GM12878 (cell line): ENCODE measurements at regions not wholly inside any gene's neighbourhood (a gene's known extent, or its start where the extent isn't known, plus 50 kb on each side); places are given as distances from the start of the nearest gene placed in this dataset.

Experiments
- ATAC-seq: fragments of 200-7000 bp; cut with Tn5 transposase; 3 replicates; pipeline ENCODE4 v1.9.1; 2020; ENCODE audit warnings: mild to moderate bottlenecking, moderate library complexity
- BruUV-seq: library from RNA; stranded (reverse); fragments of 400-500 nt; replicated peaks from 2 replicates; lab custom pipeline; 2021; lab: Mats Ljungman, UMichigan
- CTCF ChIA-PET: fragments of 300-600 bp; sonication (Branson Sonifier 250); formaldehyde crosslinking; extraction: SDS; loops from one replicate; lab custom pipeline; 2021; ENCODE audit warnings: inconsistent platforms; lab: Yijun Ruan, JAX
- POLR2A ChIA-PET: fragments of 350-600 bp; formaldehyde crosslinking; extraction: SDS; loops from one replicate; lab custom pipeline; 2021; ENCODE audit warnings: inconsistent platforms; lab: Charles Lee
- RAD21 ChIA-PET: fragments of 300-600 bp; sonication (Branson Sonifier 250); formaldehyde crosslinking; loops from one replicate; lab custom pipeline; 2023; ENCODE audit warnings: antibody characterized with exemption; ENCODE audit not compliant: unreplicated experiment; lab: Charles Lee
- SMC1A ChIA-PET: fragments of 300-600 bp; sonication (Branson Sonifier 250); formaldehyde crosslinking; loops from one replicate; lab custom pipeline; 2023; ENCODE audit not compliant: unreplicated experiment, uncharacterized antibody; lab: Charles Lee
- DNase-seq: peaks from one replicate; pipeline ENCODE4 v3.0.0-alpha.2; 2011; ENCODE audit warnings: low read depth, low spot score
- FAIRE-seq: peaks from 3 replicates; lab custom pipeline; 2011; peaks lifted over from hg19 to GRCh38; lab: Jason Lieb, UNC
- H2AFZ ChIP-seq: 2 replicates; pipeline ENCODE4 v1.6.0; 2011; ENCODE audit warnings: low read depth, low read length, control low read depth; ENCODE audit not compliant: control insufficient read depth
- H3K27ac ChIP-seq: 2 replicates; pipeline ENCODE4 v1.5.1; 2011; ENCODE audit warnings: control low read depth; ENCODE audit not compliant: control insufficient read depth, insufficient read depth
- H3K27me3 ChIP-seq, 2 experiments: replicated peaks in 1 of 2; 2 replicates each; pipeline versions ENCODE4 v1.6.0 to v1.6.1; 2011; ENCODE audit warnings: low read length in 1 of 2; ENCODE audit not compliant: control insufficient read depth in 2 of 2, insufficient read depth in 2 of 2
- H3K36me3 ChIP-seq, 2 experiments: 2 replicates each; pipeline ENCODE4 v1.5.1; 2011; ENCODE audit warnings: low read length in 1 of 2; ENCODE audit not compliant: control insufficient read depth in 2 of 2, insufficient read depth in 2 of 2
- H3K4me1 ChIP-seq: 2 replicates; pipeline ENCODE4 v1.6.1; 2011; ENCODE audit warnings: mild to moderate bottlenecking, low read length, moderate library complexity, mixed read lengths; ENCODE audit not compliant: control insufficient read depth, insufficient read depth
- H3K4me2 ChIP-seq: 2 replicates; pipeline ENCODE4 v1.6.0; 2011; ENCODE audit warnings: control low read depth; ENCODE audit not compliant: control insufficient read depth, insufficient read depth
- H3K4me3 ChIP-seq: fragments of 200-600 bp; sonication (generic); 2 replicates; pipeline ENCODE4 v1.5.1; 2016
- H3K79me2 ChIP-seq: 2 replicates; pipeline ENCODE4 v1.6.0; 2011; ENCODE audit warnings: low read length; ENCODE audit not compliant: control insufficient read depth, insufficient read depth
- H3K9ac ChIP-seq: 2 replicates; pipeline ENCODE4 v1.8.0; 2011; ENCODE audit warnings: low read length, control low read depth, mixed read lengths; ENCODE audit not compliant: control insufficient read depth, insufficient read depth
- H3K9me3 ChIP-seq: replicated peaks from 3 replicates; pipeline ENCODE4 v1.5.1; 2011; ENCODE audit warnings: mild to moderate bottlenecking, low read length; ENCODE audit not compliant: control insufficient read depth, insufficient read depth
- H4K20me1 ChIP-seq: 2 replicates; pipeline ENCODE4 v1.6.0; 2011; ENCODE audit not compliant: control insufficient read depth, insufficient read depth
- EGR1 ChIP-seq, 2 experiments: IDR thresholded peaks; 1 replicate in 1 of 2; 2 replicates in 1 of 2; pipeline ENCODE4 v1.6.1; 2011 to 2012; ENCODE audit warnings: low read depth in 2 of 2, low read length in 2 of 2, borderline replicate concordance in 1 of 2, mild to moderate bottlenecking in 1 of 2, moderate library complexity in 1 of 2
- EP300 ChIP-seq, 2 experiments: fragments of 150-350 bp in 1 of 2; IDR thresholded peaks; 2 replicates each; pipeline ENCODE4 v1.6.1; 2011 to 2012; ENCODE audit warnings: low read depth in 2 of 2, low read length in 2 of 2, borderline replicate concordance in 1 of 2, improper control_type of control experiment in 1 of 2, inconsistent platforms in 1 of 2; ENCODE audit not compliant: control insufficient read depth in 1 of 2
- EZH2 ChIP-seq: IDR thresholded peaks from 2 replicates; pipeline ENCODE4 v1.6.1; 2012; ENCODE audit warnings: low read depth, mild to moderate bottlenecking, control low read depth, inconsistent platforms, low read length, borderline replicate concordance; ENCODE audit not compliant: control insufficient read depth
- FOXK2 ChIP-seq: fragments of 450-650 bp; IDR thresholded peaks from 2 replicates; pipeline ENCODE4 v1.6.1; 2017; ENCODE audit warnings: mild to moderate bottlenecking, moderate library complexity
- FOXM1 ChIP-seq: IDR thresholded peaks from 2 replicates; pipeline ENCODE4 v1.6.1; 2012; ENCODE audit warnings: low read depth, mild to moderate bottlenecking, inconsistent platforms, low read length, moderate library complexity
- HDAC6 ChIP-seq: fragments of 200-600 bp; sonication (generic); IDR thresholded peaks from one replicate; pipeline ENCODE4 v1.8.0; 2017; ENCODE audit warnings: antibody characterized with exemption; ENCODE audit not compliant: unreplicated experiment
- MTA2 ChIP-seq: fragments of 450-650 bp; IDR thresholded peaks from 2 replicates; pipeline ENCODE4 v1.6.1; 2016; ENCODE audit warnings: low read depth, mild to moderate bottlenecking, moderate library complexity
- NR2C2 ChIP-seq: IDR thresholded peaks from 2 replicates; pipeline ENCODE4 v1.6.1; 2011; ENCODE audit warnings: borderline replicate concordance, low read depth; ENCODE audit not compliant: control insufficient read depth, insufficient read length
- POLR2A ChIP-seq: IDR thresholded peaks from 2 replicates; pipeline ENCODE4 v1.6.1; 2011; ENCODE audit warnings: low read depth, mild to moderate bottlenecking, low read length
- SRF ChIP-seq, 2 experiments: IDR thresholded peaks; 2 replicates each; pipeline ENCODE4 v1.6.1; 2011; ENCODE audit warnings: low read depth in 2 of 2, low read length in 2 of 2, mild to moderate bottlenecking in 1 of 2, moderate library complexity in 1 of 2
- STAT1 ChIP-seq: fragments of 450-650 bp; conservative IDR thresholded peaks from 2 replicates; pipeline ENCODE4 v1.6.1; 2014; ENCODE audit warnings: antibody characterized with exemption, mild to moderate bottlenecking
- TBL1XR1 ChIP-seq: IDR thresholded peaks from 2 replicates; pipeline ENCODE4 v1.6.1; 2012; ENCODE audit warnings: low read depth, low read length, improper control_type of control experiment
- TCF3 ChIP-seq: IDR thresholded peaks from 2 replicates; pipeline ENCODE4 v1.6.1; 2012; ENCODE audit warnings: low read depth, mild to moderate bottlenecking, low read length, borderline replicate concordance; ENCODE audit not compliant: insufficient read depth
- WGBS: methylation state at CpG from one replicate; pipeline ENCODE4 v1.1.6; 2016; ENCODE audit warnings: low lambda C conversion rate; ENCODE audit not compliant: insufficient replicate concordance, insufficient coverage; ENCODE audit errors: missing lambda C conversion rate; 5-methylcytosine and 5-hydroxymethylcytosine counted together
- in situ Hi-C: fragments of 300-500 bp; cut with MboI; formaldehyde crosslinking; loops from 9 replicates; pipeline ENCODE4 v1.14.3; 2018; ENCODE audit warnings: mixed read lengths
- intact Hi-C: fragments of 100-400 bp; cut with micrococcal nuclease; formaldehyde crosslinking; loops from one replicate; pipeline ENCODE4 v1.14.2; 2022; ENCODE audit not compliant: unreplicated experiment
- TF ChIP-seq, protein P1 (sequence below): fragments of 450-650 bp; IDR thresholded peaks from 2 replicates; pipeline ENCODE4 v1.6.1; 2014; ENCODE audit warnings: mild to moderate bottlenecking
- TF ChIP-seq, protein P2 (sequence below): fragments of 150-350 bp; IDR thresholded peaks from 2 replicates; pipeline ENCODE4 v1.6.1; 2014; ENCODE audit warnings: mild to moderate bottlenecking, low read depth, low read length
- TF ChIP-seq, protein P3 (sequence below): IDR thresholded peaks from 2 replicates; pipeline ENCODE4 v1.6.1; 2011; ENCODE audit warnings: borderline replicate concordance, low read depth, mild to moderate bottlenecking, moderate library complexity, low read length; ENCODE audit not compliant: insufficient read depth, poor library complexity, severe bottlenecking
- TF ChIP-seq, protein P4 (sequence below), 3 experiments: IDR thresholded peaks in 2 of 3; conservative IDR thresholded peaks in 1 of 3; 2 replicates each; pipeline ENCODE4 v1.5.1; 2011; ENCODE audit warnings: low read depth in 3 of 3, low read length in 3 of 3, mild to moderate bottlenecking in 3 of 3, control low read depth in 2 of 3, moderate library complexity in 2 of 3, inconsistent platforms in 1 of 3, mixed read lengths in 1 of 3; ENCODE audit not compliant: control insufficient read depth in 2 of 3, insufficient read depth in 1 of 3; ENCODE audit errors: extremely low read depth in 1 of 3

DNA sequence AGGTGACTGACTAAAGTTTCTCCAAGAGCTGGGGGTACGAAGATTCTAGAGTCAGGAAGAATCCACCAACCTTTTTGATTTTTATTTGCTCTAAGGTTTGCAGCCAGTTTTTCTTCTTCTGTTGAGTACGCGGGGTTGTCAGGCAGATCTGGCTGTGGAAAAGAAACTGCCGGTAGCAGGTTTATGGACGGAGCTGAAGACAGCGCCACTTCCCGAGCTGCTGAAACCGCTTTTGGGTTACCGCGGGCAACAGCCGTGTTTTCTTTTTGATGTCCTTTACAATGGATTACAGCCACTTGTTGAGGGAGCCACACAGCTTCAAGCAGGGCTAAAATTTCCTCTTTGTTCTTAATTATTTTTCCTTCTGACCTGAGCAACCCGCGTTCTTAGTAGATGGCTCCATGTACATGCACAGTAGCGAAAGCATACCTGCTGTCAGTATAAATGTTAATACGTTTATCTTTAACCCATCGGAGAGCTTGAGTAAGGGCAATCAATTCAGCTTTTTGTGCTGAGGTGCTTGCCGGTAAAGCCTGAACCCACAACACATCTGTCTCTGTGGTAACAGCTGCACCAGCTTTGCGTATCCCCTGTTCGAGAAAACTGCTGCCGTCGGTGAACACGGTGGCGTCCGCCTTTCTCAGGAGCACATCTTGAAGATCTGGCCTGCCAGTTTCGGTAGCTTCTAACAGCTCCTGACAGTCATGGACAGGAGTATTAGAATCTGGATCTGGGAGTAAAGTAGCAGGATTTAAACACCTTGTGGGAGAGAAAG lies 674.3 kb downstream of the TMEM121 start:
- RAD21 ChIA-PET = no interaction called here
- Histone ChIP-seq H3K9ac (no peak overlapping the region), H2AFZ (no peak overlapping the region), H3K4me3 (no peak overlapping the region), H3K79me2 (no peaks in the 10 kb centered on the region), H3K9me3 (no peaks in the 10 kb centered on the region), H3K4me2 (no peak overlapping the region), H4K20me1 (no peaks in the 10 kb centered on the region), H3K4me1 (no peaks in the 10 kb centered on the region), H3K27me3 (no peaks in the 10 kb centered on the region; a peak in 1 of 4 replicates), H3K27ac (no peak overlapping the region), H3K36me3 (no peaks in the 10 kb centered on the region)
- POLR2A ChIA-PET = no interaction called here
- FAIRE-seq (no peak), DNase-seq (no peak), ATAC-seq (no peak)
- WGBS = 70% methylated on average over 25 of the region's 25 CpGs
- SMC1A ChIA-PET = interaction anchor here (1.0 kb wide), 1 partner anchor 23 kb away, joined by 3 read pairs; no protein-coding TSS in a partner anchor
- intact Hi-C loops = no loop called here
- CTCF ChIA-PET = interaction anchor here (1.1 to 1.9 kb wide), 2 partner anchors 13 to 56 kb away, joined by 4 to 5 read pairs; no protein-coding TSS in a partner anchor
- BruUV-seq = no TSS peak
- in situ Hi-C loops = no loop called here
- TF ChIP-seq POLR2A (no peak), NR2C2 (no peak), FOXM1 (no peak), EGR1 (IDR thresholded peaks at IDR 0.05; ENCODE audit: borderline replicate concordance in 1 of 2, low read depth in 2 of 2, low read length in 2 of 2) (no peak), FOXK2 (no peak), TCF3 (no peak), HDAC6 (no peak), STAT1 (no peak), MTA2 (no peak), EP300 (IDR thresholded peaks at IDR 0.05; ENCODE audit: borderline replicate concordance in 1 of 2, control insufficient read depth in 1 of 2, low read depth in 2 of 2, low read length in 2 of 2) (no peak), EZH2 (no peak), SRF (IDR thresholded peaks at IDR 0.05; ENCODE audit: low read depth in 2 of 2, low read length in 2 of 2) (no peak), TBL1XR1 (no peak)
- TF ChIP-seq, protein P1, sequence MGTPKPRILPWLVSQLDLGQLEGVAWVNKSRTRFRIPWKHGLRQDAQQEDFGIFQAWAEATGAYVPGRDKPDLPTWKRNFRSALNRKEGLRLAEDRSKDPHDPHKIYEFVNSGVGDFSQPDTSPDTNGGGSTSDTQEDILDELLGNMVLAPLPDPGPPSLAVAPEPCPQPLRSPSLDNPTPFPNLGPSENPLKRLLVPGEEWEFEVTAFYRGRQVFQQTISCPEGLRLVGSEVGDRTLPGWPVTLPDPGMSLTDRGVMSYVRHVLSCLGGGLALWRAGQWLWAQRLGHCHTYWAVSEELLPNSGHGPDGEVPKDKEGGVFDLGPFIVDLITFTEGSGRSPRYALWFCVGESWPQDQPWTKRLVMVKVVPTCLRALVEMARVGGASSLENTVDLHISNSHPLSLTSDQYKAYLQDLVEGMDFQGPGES = no peak
- TF ChIP-seq, protein P2, sequence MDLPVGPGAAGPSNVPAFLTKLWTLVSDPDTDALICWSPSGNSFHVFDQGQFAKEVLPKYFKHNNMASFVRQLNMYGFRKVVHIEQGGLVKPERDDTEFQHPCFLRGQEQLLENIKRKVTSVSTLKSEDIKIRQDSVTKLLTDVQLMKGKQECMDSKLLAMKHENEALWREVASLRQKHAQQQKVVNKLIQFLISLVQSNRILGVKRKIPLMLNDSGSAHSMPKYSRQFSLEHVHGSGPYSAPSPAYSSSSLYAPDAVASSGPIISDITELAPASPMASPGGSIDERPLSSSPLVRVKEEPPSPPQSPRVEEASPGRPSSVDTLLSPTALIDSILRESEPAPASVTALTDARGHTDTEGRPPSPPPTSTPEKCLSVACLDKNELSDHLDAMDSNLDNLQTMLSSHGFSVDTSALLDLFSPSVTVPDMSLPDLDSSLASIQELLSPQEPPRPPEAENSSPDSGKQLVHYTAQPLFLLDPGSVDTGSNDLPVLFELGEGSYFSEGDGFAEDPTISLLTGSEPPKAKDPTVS = no peak
- TF ChIP-seq, protein P3, sequence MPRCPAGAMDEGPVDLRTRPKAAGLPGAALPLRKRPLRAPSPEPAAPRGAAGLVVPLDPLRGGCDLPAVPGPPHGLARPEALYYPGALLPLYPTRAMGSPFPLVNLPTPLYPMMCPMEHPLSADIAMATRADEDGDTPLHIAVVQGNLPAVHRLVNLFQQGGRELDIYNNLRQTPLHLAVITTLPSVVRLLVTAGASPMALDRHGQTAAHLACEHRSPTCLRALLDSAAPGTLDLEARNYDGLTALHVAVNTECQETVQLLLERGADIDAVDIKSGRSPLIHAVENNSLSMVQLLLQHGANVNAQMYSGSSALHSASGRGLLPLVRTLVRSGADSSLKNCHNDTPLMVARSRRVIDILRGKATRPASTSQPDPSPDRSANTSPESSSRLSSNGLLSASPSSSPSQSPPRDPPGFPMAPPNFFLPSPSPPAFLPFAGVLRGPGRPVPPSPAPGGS = no peak
- TF ChIP-seq, protein P4, sequence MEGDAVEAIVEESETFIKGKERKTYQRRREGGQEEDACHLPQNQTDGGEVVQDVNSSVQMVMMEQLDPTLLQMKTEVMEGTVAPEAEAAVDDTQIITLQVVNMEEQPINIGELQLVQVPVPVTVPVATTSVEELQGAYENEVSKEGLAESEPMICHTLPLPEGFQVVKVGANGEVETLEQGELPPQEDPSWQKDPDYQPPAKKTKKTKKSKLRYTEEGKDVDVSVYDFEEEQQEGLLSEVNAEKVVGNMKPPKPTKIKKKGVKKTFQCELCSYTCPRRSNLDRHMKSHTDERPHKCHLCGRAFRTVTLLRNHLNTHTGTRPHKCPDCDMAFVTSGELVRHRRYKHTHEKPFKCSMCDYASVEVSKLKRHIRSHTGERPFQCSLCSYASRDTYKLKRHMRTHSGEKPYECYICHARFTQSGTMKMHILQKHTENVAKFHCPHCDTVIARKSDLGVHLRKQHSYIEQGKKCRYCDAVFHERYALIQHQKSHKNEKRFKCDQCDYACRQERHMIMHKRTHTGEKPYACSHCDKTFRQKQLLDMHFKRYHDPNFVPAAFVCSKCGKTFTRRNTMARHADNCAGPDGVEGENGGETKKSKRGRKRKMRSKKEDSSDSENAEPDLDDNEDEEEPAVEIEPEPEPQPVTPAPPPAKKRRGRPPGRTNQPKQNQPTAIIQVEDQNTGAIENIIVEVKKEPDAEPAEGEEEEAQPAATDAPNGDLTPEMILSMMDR (IDR thresholded peaks at IDR 0.05 in 2 of 3, conservative IDR thresholded peaks at IDR 0.05 in 1 of 3; ENCODE audit: control insufficient read depth in 2 of 3, extremely low read depth in 1 of 3, insufficient read depth in 1 of 3, low read depth in 3 of 3, low read length in 3 of 3) = no peak
